ENCODE measurements at regions not wholly inside any gene's neighbourhood (a gene's known extent, or its start where the extent isn't known, plus 50 kb on each side); places are given as distances from the start of the nearest gene placed in this dataset.
"Not testable (repeated sequence)": the region's sequence is repeated elsewhere in the genome, so short reads cannot be mapped to it uniquely, and the experiment has no call there.

- peak; percentile 6 for ATAC-seq (ENCODE audit: low read depth)
- Mint-ChIP-seq H3K4me3 (peak overlapping the region; percentile 82), H3K4me1 (peaks cover 15% of the 10 kb centered on the region), H3K27ac (peak overlapping the region; percentile 11), H3K27me3 (peaks cover 28% of the 10 kb centered on the region)
- H3K9me3 Mint-ChIP-seq; DNase-seq (ENCODE audit: low spot score in 2 of 2); H3K36me3 Mint-ChIP-seq: not testable (repeated sequence)
Observed at GRCh38 chr1:148361427-148362215, 121.5 kb downstream of the PPIAL4G start.

- H3K4me1 Mint-ChIP-seq: peaks cover 9% of the 10 kb centered on the region
- DNase-seq (ENCODE audit: low spot score in 2 of 2) (no peak), ATAC-seq (ENCODE audit: low read depth) (no peak)
- no peak overlapping the region for H3K4me3 Mint-ChIP-seq
- peaks cover 33% of the 10 kb centered on the region for H3K27me3 Mint-ChIP-seq
- no peaks in the 10 kb centered on the region for H3K9me3 Mint-ChIP-seq
- H3K27ac Mint-ChIP-seq: no peak overlapping the region
- no peaks in the 10 kb centered on the region for H3K36me3 Mint-ChIP-seq
Observed at GRCh38 chr1:148357037-148357436, 126.1 kb downstream of the PPIAL4G start.

- no peak overlapping the region for H3K4me3 Mint-ChIP-seq
- peaks cover 38% of the 10 kb centered on the region for H3K27me3 Mint-ChIP-seq
Observed at GRCh38 chr1:148355976-148356375, 127.1 kb downstream of the PPIAL4G start.

GRCh38 chr1:148354913-148355308, 128.2 kb downstream of the PPIAL4G start:
- Mint-ChIP-seq H3K9me3 (no peaks in the 10 kb centered on the region), H3K27me3 (peaks cover 39% of the 10 kb centered on the region), H3K4me3 (no peak overlapping the region), H3K27ac (no peak overlapping the region), H3K4me1 (peaks cover 3% of the 10 kb centered on the region), H3K36me3 (no peaks in the 10 kb centered on the region)
- no peak for DNase-seq (ENCODE audit: low spot score in 2 of 2)
- ATAC-seq (ENCODE audit: low read depth): no peak

More at GRCh38 chr1:148355976-148356375, 127.1 kb downstream of the PPIAL4G start:
- Mint-ChIP-seq H3K36me3 (no peaks in the 10 kb centered on the region), H3K9me3 (no peaks in the 10 kb centered on the region), H3K27ac (no peak overlapping the region), H3K4me1 (peaks cover 3% of the 10 kb centered on the region)
- DNase-seq (ENCODE audit: low spot score in 2 of 2) (no peak), ATAC-seq (ENCODE audit: low read depth) (no peak)

- H3K4me1 Mint-ChIP-seq: peaks cover 3% of the 10 kb centered on the region
- no peaks in the 10 kb centered on the region for H3K9me3 Mint-ChIP-seq
- no peak for DNase-seq (ENCODE audit: low spot score in 2 of 2)
- H3K27me3 Mint-ChIP-seq: peaks cover 39% of the 10 kb centered on the region
- H3K36me3 Mint-ChIP-seq: no peaks in the 10 kb centered on the region
- ATAC-seq (ENCODE audit: low read depth): no peak
- H3K27ac Mint-ChIP-seq: no peak overlapping the region
- no peak overlapping the region for H3K4me3 Mint-ChIP-seq
Observed at GRCh38 chr1:148354284-148354912, 128.7 kb downstream of the PPIAL4G start.

GRCh38 chr1:148353461-148354283, 129.4 kb downstream of the PPIAL4G start:
- Mint-ChIP-seq H3K27me3 (peaks cover 44% of the 10 kb centered on the region), H3K27ac (no peak overlapping the region), H3K36me3 (no peaks in the 10 kb centered on the region), H3K9me3 (no peaks in the 10 kb centered on the region), H3K4me3 (no peak overlapping the region), H3K4me1 (peaks cover 3% of the 10 kb centered on the region)
- no peak for ATAC-seq (ENCODE audit: low read depth)
- DNase-seq (ENCODE audit: low spot score in 2 of 2): no peak

- Mint-ChIP-seq H3K27me3 (peaks cover 39% of the 10 kb centered on the region), H3K4me3 (no peak overlapping the region), H3K4me1 (peaks cover 3% of the 10 kb centered on the region), H3K9me3 (no peaks in the 10 kb centered on the region), H3K27ac (no peak overlapping the region), H3K36me3 (no peaks in the 10 kb centered on the region)
- ATAC-seq (ENCODE audit: low read depth) (no peak), DNase-seq (ENCODE audit: low spot score in 2 of 2) (no peak)
Observed at GRCh38 chr1:148352470-148353053, 130.5 kb downstream of the PPIAL4G start.

- DNase-seq (ENCODE audit: low spot score in 2 of 2) (no peak), ATAC-seq (ENCODE audit: low read depth) (no peak)
- no peak overlapping the region for H3K27ac Mint-ChIP-seq
- H3K4me3 Mint-ChIP-seq: no peak overlapping the region
- H3K9me3 Mint-ChIP-seq: no peaks in the 10 kb centered on the region
- no peaks in the 10 kb centered on the region for H3K36me3 Mint-ChIP-seq
- peaks cover under 1% of the 10 kb centered on the region for H3K4me1 Mint-ChIP-seq
- peaks cover 26% of the 10 kb centered on the region for H3K27me3 Mint-ChIP-seq
Observed at GRCh38 chr1:148347781-148348180, 135.3 kb downstream of the PPIAL4G start.

- peaks cover 12% of the 10 kb centered on the region for H3K27me3 Mint-ChIP-seq
- not testable (repeated sequence) for H3K27ac Mint-ChIP-seq
Observed at GRCh38 chr1:148345659-148346151, 137.4 kb downstream of the PPIAL4G start.

GRCh38 chr1:148344651-148345050, 138.5 kb downstream of the PPIAL4G start:
- not testable (repeated sequence) for H3K4me3 Mint-ChIP-seq; H3K27me3 Mint-ChIP-seq; H3K36me3 Mint-ChIP-seq; DNase-seq (ENCODE audit: low spot score in 2 of 2); H3K4me1 Mint-ChIP-seq; H3K27ac Mint-ChIP-seq; H3K9me3 Mint-ChIP-seq; ATAC-seq (ENCODE audit: low read depth)

More at GRCh38 chr1:148345659-148346151, 137.4 kb downstream of the PPIAL4G start:
- DNase-seq (ENCODE audit: low spot score in 2 of 2); H3K4me3 Mint-ChIP-seq; H3K4me1 Mint-ChIP-seq; ATAC-seq (ENCODE audit: low read depth); H3K36me3 Mint-ChIP-seq; H3K9me3 Mint-ChIP-seq: not testable (repeated sequence)

GRCh38 chr1:148341729-148342128, 141.4 kb downstream of the PPIAL4G start:
- not testable (repeated sequence) for H3K4me1 Mint-ChIP-seq; H3K4me3 Mint-ChIP-seq; H3K36me3 Mint-ChIP-seq; H3K9me3 Mint-ChIP-seq; H3K27ac Mint-ChIP-seq; DNase-seq (ENCODE audit: low spot score in 2 of 2); ATAC-seq (ENCODE audit: low read depth); H3K27me3 Mint-ChIP-seq

GRCh38 chr1:148336121-148336918, 146.8 kb downstream of the PPIAL4G start:
- Mint-ChIP-seq H3K4me1 (peaks cover 17% of the 10 kb centered on the region), H3K4me3 (peak overlapping the region; percentile 19), H3K27ac (peak overlapping the region; percentile 99)
- H3K9me3 Mint-ChIP-seq; H3K36me3 Mint-ChIP-seq; DNase-seq (ENCODE audit: low spot score in 2 of 2); H3K27me3 Mint-ChIP-seq; ATAC-seq (ENCODE audit: low read depth): not testable (repeated sequence)

All from memory B cell (primary cell).